Iris pigment epithelial cell (primary cell): ENCODE measurements at regions not wholly inside any gene's neighbourhood (a gene's known extent, or its start where the extent isn't known, plus 50 kb on each side); places are given as distances from the start of the nearest gene placed in this dataset.

ENCODE experiments used
- DNase-seq: peaks from one replicate; pipeline ENCODE4 v3.0.0-alpha.2; 2011; ENCODE audit warnings: low read depth

GRCh38 chr15:87154761-87155160 lies 1075.1 kb downstream of the AGBL1 start:
- DNase-seq = peak; percentile 11

GRCh38 chr15:87151202-87151748 lies 1071.6 kb downstream of the AGBL1 start:
- no peak for DNase-seq

GRCh38 chr15:87145696-87146095 lies 1066.0 kb downstream of the AGBL1 start:
- DNase-seq = no peak

GRCh38 chr15:87144775-87145174 lies 1065.1 kb downstream of the AGBL1 start:
- DNase-seq = no peak

GRCh38 chr15:87142096-87142495 lies 1062.4 kb downstream of the AGBL1 start:
- DNase-seq = no peak

- no peak for DNase-seq
Observed at GRCh38 chr15:87135109-87135508, 1055.4 kb downstream of the AGBL1 start.

- no peak for DNase-seq
Observed at GRCh38 chr15:87133704-87134103, 1054.0 kb downstream of the AGBL1 start.

- DNase-seq = no peak
Observed at GRCh38 chr15:87131067-87131466, 1051.4 kb downstream of the AGBL1 start.

- no peak for DNase-seq
Observed at GRCh38 chr15:87129916-87130315, 1050.2 kb downstream of the AGBL1 start.

GRCh38 chr15:87123676-87124382 lies 1044.2 kb downstream of the AGBL1 start:
- no peak for DNase-seq

GRCh38 chr15:87121336-87121735 lies 1041.7 kb downstream of the AGBL1 start:
- no peak for DNase-seq

GRCh38 chr15:87120555-87120954 lies 1040.9 kb downstream of the AGBL1 start:
- no peak for DNase-seq

GRCh38 chr15:87118846-87119245 lies 1039.2 kb downstream of the AGBL1 start:
- no peak for DNase-seq

- no peak for DNase-seq
Observed at GRCh38 chr15:87118435-87118834, 1038.8 kb downstream of the AGBL1 start.

GRCh38 chr15:87115795-87116194 lies 1036.1 kb downstream of the AGBL1 start:
- DNase-seq = no peak

- no peak for DNase-seq
Observed at GRCh38 chr15:87099916-87100315, 1020.2 kb downstream of the AGBL1 start.

GRCh38 chr15:87089551-87089950 lies 1009.9 kb downstream of the AGBL1 start:
- no peak for DNase-seq

GRCh38 chr15:87083201-87083600 lies 1003.5 kb downstream of the AGBL1 start:
- no peak for DNase-seq

- DNase-seq = no peak
Observed at GRCh38 chr15:87082581-87082980, 1002.9 kb downstream of the AGBL1 start.

GRCh38 chr15:87080547-87080946 lies 1000.9 kb downstream of the AGBL1 start:
- no peak for DNase-seq
